Gastrocnemius medialis (tissue), 4 donors: ENCODE measurements at regions not wholly inside any gene's neighbourhood (a gene's known extent, or its start where the extent isn't known, plus 50 kb on each side); places are given as distances from the start of the nearest gene placed in this dataset.

Experiments used
- POLR2A ChIP-seq, 2 donors: fragments of 450-650 bp; IDR thresholded peaks; one replicate each; pipeline ENCODE4 v1.6.1; 2017; ENCODE audit warnings: antibody characterized with exemption in 2 of 2, mild to moderate bottlenecking in 2 of 2, moderate library complexity in 2 of 2
- TF ChIP-seq, protein P1 (sequence below), 5 experiments: fragments of 450-650 bp in 3 of 5; fragments of 200-600 bp in 2 of 5; sonication (generic) in 2 of 5; IDR thresholded peaks in 4 of 5; conservative IDR thresholded peaks in 1 of 5; 1 replicate in 4 of 5; 2 replicates in 1 of 5; pipeline ENCODE4 v1.5.1; 2016 to 2019; ENCODE audit warnings: antibody characterized with exemption in 5 of 5, mild to moderate bottlenecking in 3 of 5, moderate library complexity in 3 of 5

- TF ChIP-seq, protein P1, sequence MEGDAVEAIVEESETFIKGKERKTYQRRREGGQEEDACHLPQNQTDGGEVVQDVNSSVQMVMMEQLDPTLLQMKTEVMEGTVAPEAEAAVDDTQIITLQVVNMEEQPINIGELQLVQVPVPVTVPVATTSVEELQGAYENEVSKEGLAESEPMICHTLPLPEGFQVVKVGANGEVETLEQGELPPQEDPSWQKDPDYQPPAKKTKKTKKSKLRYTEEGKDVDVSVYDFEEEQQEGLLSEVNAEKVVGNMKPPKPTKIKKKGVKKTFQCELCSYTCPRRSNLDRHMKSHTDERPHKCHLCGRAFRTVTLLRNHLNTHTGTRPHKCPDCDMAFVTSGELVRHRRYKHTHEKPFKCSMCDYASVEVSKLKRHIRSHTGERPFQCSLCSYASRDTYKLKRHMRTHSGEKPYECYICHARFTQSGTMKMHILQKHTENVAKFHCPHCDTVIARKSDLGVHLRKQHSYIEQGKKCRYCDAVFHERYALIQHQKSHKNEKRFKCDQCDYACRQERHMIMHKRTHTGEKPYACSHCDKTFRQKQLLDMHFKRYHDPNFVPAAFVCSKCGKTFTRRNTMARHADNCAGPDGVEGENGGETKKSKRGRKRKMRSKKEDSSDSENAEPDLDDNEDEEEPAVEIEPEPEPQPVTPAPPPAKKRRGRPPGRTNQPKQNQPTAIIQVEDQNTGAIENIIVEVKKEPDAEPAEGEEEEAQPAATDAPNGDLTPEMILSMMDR (IDR thresholded peaks at IDR 0.05 in 4 of 5, conservative IDR thresholded peaks at IDR 0.05 in 1 of 5) = no peak
- TF ChIP-seq POLR2A (IDR thresholded peaks at IDR 0.05) = no peak
Observed at GRCh38 chr3:156010829-156011228, 109.5 kb upstream of the KCNAB1 start.
